ENCODE measurements at regions not wholly inside any gene's neighbourhood (a gene's known extent, or its start where the extent isn't known, plus 50 kb on each side); places are given as distances from the start of the nearest gene placed in this dataset.

- no peak for TF ChIP-seq CTBP2 (IDR thresholded peaks at IDR 0.05; ENCODE audit: borderline replicate concordance, insufficient read depth, insufficient read length, low read length)
- TF ChIP-seq E2F6 (IDR thresholded peaks at IDR 0.05): no peak
- TF ChIP-seq RBBP5 (IDR thresholded peaks at IDR 0.05; ENCODE audit: borderline replicate concordance, low read depth, low read length): no peak
- TF ChIP-seq EP300 (IDR thresholded peaks at IDR 0.05; ENCODE audit: borderline replicate concordance in 1 of 2, low read depth in 2 of 2, low read length in 2 of 2): no peak
- TF ChIP-seq CHD7 (IDR thresholded peaks at IDR 0.05; ENCODE audit: insufficient replicate concordance, low read length): no peak
- no peak for TF ChIP-seq KDM4A (IDR thresholded peaks at IDR 0.05; ENCODE audit: low read depth, low read length, severe bottlenecking)
- TF ChIP-seq SP4 (IDR thresholded peaks at IDR 0.05; ENCODE audit: low read length): no peak
Observed at GRCh38 chr2:240339411-240340360, 95.8 kb upstream of the GPC1 start (continued).

All from H1 (cell line).